Peyer's patch (tissue), 4 donors: ENCODE measurements at regions not wholly inside any gene's neighbourhood (a gene's known extent, or its start where the extent isn't known, plus 50 kb on each side); places are given as distances from the start of the nearest gene placed in this dataset.

Experiments used
- POLR2A ChIP-seq, 2 donors: fragments of 450-650 bp; IDR thresholded peaks; one replicate each; pipeline ENCODE4 v1.5.1; 2017; ENCODE audit warnings: antibody characterized with exemption in 2 of 2, mild to moderate bottlenecking in 2 of 2, moderate library complexity in 2 of 2
- TF ChIP-seq, protein P1 (sequence below), 6 experiments: fragments of 450-650 bp in 4 of 6; fragments of 200-600 bp in 2 of 6; sonication (generic) in 1 of 6; IDR thresholded peaks; one replicate each; pipeline ENCODE4 v1.5.1; 2017 to 2019; ENCODE audit warnings: antibody characterized with exemption in 6 of 6, mild to moderate bottlenecking in 3 of 6, moderate library complexity in 1 of 6

DNA sequence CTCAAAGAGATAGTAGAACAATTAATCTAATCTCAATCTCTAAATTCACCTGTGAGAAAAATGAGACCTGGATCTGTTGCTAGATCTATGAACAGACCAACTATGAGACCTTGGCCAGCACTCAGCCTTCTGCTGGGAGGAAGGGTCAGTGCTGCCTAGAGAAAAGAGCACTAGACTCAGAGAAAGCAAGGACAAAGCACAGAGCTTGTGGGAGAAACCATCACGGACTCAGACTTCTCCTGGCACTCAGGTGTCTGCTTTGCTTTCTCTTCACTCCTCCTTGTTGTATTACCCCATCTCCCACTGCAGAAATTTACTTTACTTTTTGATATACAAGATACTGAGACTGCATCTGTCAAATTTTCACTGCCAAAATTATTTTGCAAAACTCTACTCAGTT lies 890.0 kb upstream of the NUDT12 start:
- TF ChIP-seq, protein P1, sequence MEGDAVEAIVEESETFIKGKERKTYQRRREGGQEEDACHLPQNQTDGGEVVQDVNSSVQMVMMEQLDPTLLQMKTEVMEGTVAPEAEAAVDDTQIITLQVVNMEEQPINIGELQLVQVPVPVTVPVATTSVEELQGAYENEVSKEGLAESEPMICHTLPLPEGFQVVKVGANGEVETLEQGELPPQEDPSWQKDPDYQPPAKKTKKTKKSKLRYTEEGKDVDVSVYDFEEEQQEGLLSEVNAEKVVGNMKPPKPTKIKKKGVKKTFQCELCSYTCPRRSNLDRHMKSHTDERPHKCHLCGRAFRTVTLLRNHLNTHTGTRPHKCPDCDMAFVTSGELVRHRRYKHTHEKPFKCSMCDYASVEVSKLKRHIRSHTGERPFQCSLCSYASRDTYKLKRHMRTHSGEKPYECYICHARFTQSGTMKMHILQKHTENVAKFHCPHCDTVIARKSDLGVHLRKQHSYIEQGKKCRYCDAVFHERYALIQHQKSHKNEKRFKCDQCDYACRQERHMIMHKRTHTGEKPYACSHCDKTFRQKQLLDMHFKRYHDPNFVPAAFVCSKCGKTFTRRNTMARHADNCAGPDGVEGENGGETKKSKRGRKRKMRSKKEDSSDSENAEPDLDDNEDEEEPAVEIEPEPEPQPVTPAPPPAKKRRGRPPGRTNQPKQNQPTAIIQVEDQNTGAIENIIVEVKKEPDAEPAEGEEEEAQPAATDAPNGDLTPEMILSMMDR (IDR thresholded peaks at IDR 0.05), result no peak
- no peak for TF ChIP-seq POLR2A (IDR thresholded peaks at IDR 0.05)
